SK-N-SH treated with all-trans-retinoic acid at 6 μM for 48 hours (cell line): ENCODE measurements at regions not wholly inside any gene's neighbourhood (a gene's known extent, or its start where the extent isn't known, plus 50 kb on each side); places are given as distances from the start of the nearest gene placed in this dataset.

Experiments used
- ATAC-seq: fragments of 200-7000 bp; cut with Tn5 transposase; 3 replicates; pipeline ENCODE4 v1.9.1; 2020; ENCODE audit warnings: mild to moderate bottlenecking, moderate library complexity
- ARNTL ChIP-seq: fragments of 450-650 bp; formaldehyde crosslinking; IDR thresholded peaks from 2 replicates; pipeline ENCODE4 v1.5.0; 2020; ENCODE audit warnings: low read depth, mild to moderate bottlenecking, moderate library complexity, borderline replicate concordance
- BACH2 ChIP-seq: fragments of 250-450 bp; sonication (Bioruptor Pico); IDR thresholded peaks from 2 replicates; pipeline ENCODE4 v1.9.0; 2021; ENCODE audit warnings: mild to moderate bottlenecking, borderline replicate concordance
- CREB5 ChIP-seq: fragments of 250-450 bp; sonication (Bioruptor Pico); IDR thresholded peaks from 2 replicates; pipeline ENCODE4 v1.5.1; 2020; ENCODE audit warnings: low read depth, mild to moderate bottlenecking, moderate library complexity
- CSDC2 ChIP-seq: fragments of 250-450 bp; sonication (Bioruptor Pico); IDR thresholded peaks from 2 replicates; pipeline ENCODE4 v1.5.0; 2020; ENCODE audit warnings: mild to moderate bottlenecking, moderate library complexity
- CSRNP3 ChIP-seq: fragments of 250-450 bp; sonication (Bioruptor Pico); IDR thresholded peaks from 2 replicates; pipeline ENCODE4 v1.5.1; 2021; ENCODE audit warnings: mild to moderate bottlenecking, moderate library complexity
- ESRRG ChIP-seq: fragments of 250-450 bp; sonication (Bioruptor Pico); IDR thresholded peaks from 2 replicates; pipeline ENCODE4 v1.6.1; 2021; ENCODE audit warnings: mild to moderate bottlenecking
- GLIS3 ChIP-seq: fragments of 250-450 bp; sonication (Bioruptor Pico); IDR thresholded peaks from 2 replicates; pipeline ENCODE4 v1.5.0; 2020; ENCODE audit warnings: mild to moderate bottlenecking, moderate library complexity
- ISL1 ChIP-seq: fragments of 250-450 bp; sonication (Bioruptor Pico); IDR thresholded peaks from 2 replicates; pipeline ENCODE4 v2.1.2; 2022; ENCODE audit warnings: mild to moderate bottlenecking, moderate library complexity
- PATZ1 ChIP-seq: fragments of 250-450 bp; sonication (Bioruptor Pico); IDR thresholded peaks from 2 replicates; pipeline ENCODE4 v1.8.0; 2020; ENCODE audit warnings: mild to moderate bottlenecking, moderate library complexity, borderline replicate concordance
- POU6F1 ChIP-seq: fragments of 250-450 bp; sonication (Bioruptor Pico); IDR thresholded peaks from 2 replicates; pipeline ENCODE4 v1.8.0; 2021; ENCODE audit warnings: low read depth, mild to moderate bottlenecking, moderate library complexity, borderline replicate concordance
- PPARA ChIP-seq: fragments of 250-450 bp; sonication (Bioruptor Pico); IDR thresholded peaks from 2 replicates; pipeline ENCODE4 v1.5.0; 2020; ENCODE audit warnings: mild to moderate bottlenecking, borderline replicate concordance
- RARB ChIP-seq: fragments of 250-450 bp; sonication (Bioruptor Pico); IDR thresholded peaks from 2 replicates; pipeline ENCODE4 v1.8.0; 2021; ENCODE audit warnings: mild to moderate bottlenecking, moderate library complexity
- SNAI2 ChIP-seq: fragments of 250-450 bp; sonication (Bioruptor Pico); IDR thresholded peaks from 2 replicates; pipeline ENCODE4 v1.5.0; 2020; ENCODE audit warnings: mild to moderate bottlenecking, moderate library complexity
- TCF4 ChIP-seq: fragments of 250-450 bp; sonication (Bioruptor Pico); IDR thresholded peaks from 2 replicates; pipeline ENCODE4 v1.8.0; 2021; ENCODE audit warnings: mild to moderate bottlenecking, moderate library complexity, borderline replicate concordance
- TOX ChIP-seq: fragments of 250-450 bp; sonication (Bioruptor Pico); IDR thresholded peaks from 2 replicates; pipeline ENCODE4 v1.8.0; 2021; ENCODE audit warnings: mild to moderate bottlenecking, moderate library complexity, borderline replicate concordance
- TSHZ2 ChIP-seq: fragments of 250-450 bp; sonication (Bioruptor Pico); IDR thresholded peaks from 2 replicates; pipeline ENCODE4 v1.5.0; 2020; ENCODE audit warnings: mild to moderate bottlenecking, moderate library complexity
- ZC3H10 ChIP-seq: fragments of 250-450 bp; sonication (Bioruptor Pico); IDR thresholded peaks from 2 replicates; pipeline ENCODE4 v1.5.1; 2021; ENCODE audit warnings: mild to moderate bottlenecking, moderate library complexity
- ZFP3 ChIP-seq: fragments of 250-450 bp; sonication (Bioruptor Pico); IDR thresholded peaks from 2 replicates; pipeline ENCODE4 v1.5.0; 2020; ENCODE audit warnings: mild to moderate bottlenecking, moderate library complexity
- ZFP30 ChIP-seq: fragments of 450-650 bp; formaldehyde crosslinking; IDR thresholded peaks from 2 replicates; pipeline ENCODE4 v1.5.0; 2022; ENCODE audit warnings: mild to moderate bottlenecking, moderate library complexity
- ZNF565 ChIP-seq: fragments of 450-650 bp; formaldehyde crosslinking; conservative IDR thresholded peaks from 2 replicates; pipeline ENCODE4 v1.5.0; 2020; ENCODE audit warnings: low read depth, mild to moderate bottlenecking, moderate library complexity
- ZNF70 ChIP-seq: fragments of 450-650 bp; formaldehyde crosslinking; IDR thresholded peaks from 2 replicates; pipeline ENCODE4 v1.5.0; 2020; ENCODE audit warnings: mild to moderate bottlenecking, moderate library complexity
- ZNF8 ChIP-seq: fragments of 450-650 bp; formaldehyde crosslinking; IDR thresholded peaks from 2 replicates; pipeline ENCODE4 v1.5.0; 2020; ENCODE audit warnings: mild to moderate bottlenecking, moderate library complexity

GRCh38 chr6:165748390-165748789 is 85.3 kb upstream of the PDE10A start (continued):
- TF ChIP-seq TSHZ2 (CRISPR knock-in tag): no peak
- TF ChIP-seq ISL1 (CRISPR knock-in tag): no peak
- no peak for TF ChIP-seq CSRNP3

- TF ChIP-seq CSDC2 (CRISPR knock-in tag) (no peak), TCF4 (no peak), ISL1 (CRISPR knock-in tag) (no peak), ZFP30 (CRISPR knock-in tag) (no peak), CSRNP3 (no peak), BACH2 (CRISPR knock-in tag) (no peak), ZNF565 (CRISPR knock-in tag) (no peak), ARNTL (no peak), SNAI2 (no peak), TSHZ2 (CRISPR knock-in tag) (no peak), PPARA (CRISPR knock-in tag) (no peak), GLIS3 (CRISPR knock-in tag) (no peak), TOX (CRISPR knock-in tag) (no peak), ZNF70 (CRISPR knock-in tag) (no peak), RARB (CRISPR knock-in tag) (no peak), CREB5 (CRISPR knock-in tag) (no peak), ESRRG (CRISPR knock-in tag) (no peak), POU6F1 (CRISPR knock-in tag) (no peak), ZNF8 (CRISPR knock-in tag) (no peak), ZC3H10 (no peak)
- ATAC-seq: no peak
Measured at GRCh38 chr6:165747963-165748362, 84.9 kb upstream of the PDE10A start.

- no peak for ATAC-seq
- TF ChIP-seq POU6F1 (CRISPR knock-in tag): no peak
- TF ChIP-seq ZC3H10: no peak
- TF ChIP-seq ZFP3: no peak
- no peak for TF ChIP-seq PATZ1 (CRISPR knock-in tag)
- TF ChIP-seq RARB (CRISPR knock-in tag): no peak
- TF ChIP-seq PPARA (CRISPR knock-in tag): no peak
- no peak for TF ChIP-seq CSDC2 (CRISPR knock-in tag)
- TF ChIP-seq ZFP30 (CRISPR knock-in tag): no peak
- no peak for TF ChIP-seq ZNF8 (CRISPR knock-in tag)
- no peak for TF ChIP-seq ISL1 (CRISPR knock-in tag)
- no peak for TF ChIP-seq ZNF565 (CRISPR knock-in tag)
- TF ChIP-seq GLIS3 (CRISPR knock-in tag): no peak
- TF ChIP-seq BACH2 (CRISPR knock-in tag): no peak
- no peak for TF ChIP-seq TCF4
- TF ChIP-seq ARNTL: no peak
Measured at GRCh38 chr6:165746331-165746730, 83.3 kb upstream of the PDE10A start.
